Activated T-cell treated with anti-CD3 and anti-CD28 coated beads for 24 hours (primary cell): ENCODE measurements at regions not wholly inside any gene's neighbourhood (a gene's known extent, or its start where the extent isn't known, plus 50 kb on each side); places are given as distances from the start of the nearest gene placed in this dataset.

Source experiments
- DNase-seq: peaks from one replicate; pipeline ENCODE4 v3.0.0-alpha.2; 2020; ENCODE audit warnings: low read depth

- DNase-seq, result no peak
Measured at GRCh38 chr12:67590149-67590790, 58.3 kb upstream of the DYRK2 start.

- no peak for DNase-seq
Measured at GRCh38 chr12:67592228-67593011, 56.1 kb upstream of the DYRK2 start.

GRCh38 chr12:67593041-67593440 is 55.5 kb upstream of the DYRK2 start:
- no peak for DNase-seq

GRCh38 chr12:67593461-67594330 is 54.8 kb upstream of the DYRK2 start:
- DNase-seq, result no peak

- no peak for DNase-seq
Measured at GRCh38 chr12:67594888-67595287, 53.7 kb upstream of the DYRK2 start.

GRCh38 chr12:67595365-67595764 is 53.2 kb upstream of the DYRK2 start:
- no peak for DNase-seq

- DNase-seq, result no peak
Measured at GRCh38 chr12:67598598-67598997, 49.9 kb upstream of the DYRK2 start.
